SIG-M5 treated with dmso at 0.1 percent for 504 hours (cell line): ENCODE measurements at regions not wholly inside any gene's neighbourhood (a gene's known extent, or its start where the extent isn't known, plus 50 kb on each side); places are given as distances from the start of the nearest gene placed in this dataset.

Source experiments
- DNase-seq: peaks from one replicate; lab custom pipeline; 2025; ENCODE audit not compliant: unreplicated experiment; lab: John Stamatoyannopoulos, UW

- DNase-seq: peak; percentile 35
These were observed 648.5 kb upstream of the RBFOX1 start for GRCh38 chr16:6684076-6684673.

- DNase-seq: peak; percentile 0
These were observed 650.4 kb upstream of the RBFOX1 start for GRCh38 chr16:6682142-6682811.

DNA sequence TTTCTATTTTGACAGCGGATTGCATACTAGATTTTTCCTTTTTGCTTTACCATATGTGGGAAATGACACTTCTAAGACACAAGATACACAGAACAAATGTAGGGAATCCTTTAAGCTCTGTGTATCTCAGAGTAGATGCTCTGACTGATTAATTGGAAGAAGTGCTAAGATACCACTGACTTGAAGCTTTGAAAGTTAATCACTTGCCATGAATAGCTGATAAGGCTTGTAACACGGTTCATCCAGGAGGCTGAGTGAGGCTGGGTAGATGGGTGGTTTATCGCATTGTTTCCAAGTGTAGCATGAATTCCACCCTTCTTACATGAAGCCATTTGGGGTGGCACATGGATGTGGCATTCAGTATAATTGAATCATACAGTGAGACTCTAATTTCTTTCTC, 654.1 kb upstream of the RBFOX1 start:
- DNase-seq: no peak

DNA sequence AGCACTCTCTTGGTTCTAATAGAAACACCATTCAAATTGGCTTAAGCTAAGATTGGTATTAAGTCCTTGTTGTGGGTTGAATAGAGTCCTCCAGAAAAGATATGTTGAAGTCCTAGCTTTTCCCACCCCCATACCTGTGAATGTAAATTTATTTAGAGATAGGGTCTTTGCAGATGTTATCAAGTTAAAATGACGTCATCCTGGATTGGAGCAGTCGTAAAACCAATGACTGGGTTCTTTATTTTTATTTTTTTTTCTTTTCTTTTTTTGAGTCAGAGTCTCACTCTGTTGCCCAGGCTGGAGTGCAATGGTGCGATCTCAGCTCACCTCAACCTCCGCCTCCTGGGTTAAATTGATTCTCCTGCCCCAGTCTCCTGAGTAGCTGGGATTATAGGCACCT, 658.6 kb upstream of the RBFOX1 start:
- no peak for DNase-seq

DNA sequence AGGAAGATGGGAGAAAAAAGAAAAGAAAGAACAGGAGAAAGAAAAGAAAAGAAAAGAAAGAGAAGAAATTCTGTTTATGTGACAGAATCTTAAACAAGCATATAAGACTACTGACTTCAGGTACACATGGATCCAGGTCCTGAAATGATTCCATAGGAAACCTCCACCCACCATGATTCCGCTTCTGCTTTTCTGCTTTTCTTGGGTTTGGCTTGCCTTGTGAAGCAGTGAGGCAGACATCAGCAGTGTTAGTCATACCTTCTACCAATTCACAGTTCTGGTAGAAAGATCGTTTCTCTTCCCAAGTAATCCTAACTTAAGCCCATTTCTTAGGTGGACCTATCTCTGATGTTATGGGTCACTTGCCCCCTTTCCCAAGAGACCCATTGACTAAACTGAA, 660.1 kb upstream of the RBFOX1 start:
- no peak for DNase-seq

DNA sequence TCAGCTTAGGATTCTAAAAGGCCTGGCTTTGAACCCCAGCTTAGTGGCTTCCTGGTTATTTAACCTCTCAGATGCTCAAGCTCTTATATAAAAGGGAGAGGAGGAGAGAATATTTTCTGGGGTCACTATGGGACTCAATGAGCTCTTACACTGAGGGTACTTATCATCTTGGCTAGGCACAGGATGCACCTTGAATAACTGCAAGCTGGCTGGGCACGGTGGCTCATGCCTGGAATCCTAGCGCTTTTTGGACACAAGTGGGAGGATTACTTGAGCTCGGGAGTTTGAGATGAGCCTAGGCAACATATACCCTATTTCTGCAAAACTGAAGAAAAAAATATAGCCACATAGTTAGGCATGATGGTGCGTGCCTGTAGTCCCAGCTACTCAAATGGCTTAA, 665.3 kb upstream of the RBFOX1 start:
- DNase-seq: no peak

DNA sequence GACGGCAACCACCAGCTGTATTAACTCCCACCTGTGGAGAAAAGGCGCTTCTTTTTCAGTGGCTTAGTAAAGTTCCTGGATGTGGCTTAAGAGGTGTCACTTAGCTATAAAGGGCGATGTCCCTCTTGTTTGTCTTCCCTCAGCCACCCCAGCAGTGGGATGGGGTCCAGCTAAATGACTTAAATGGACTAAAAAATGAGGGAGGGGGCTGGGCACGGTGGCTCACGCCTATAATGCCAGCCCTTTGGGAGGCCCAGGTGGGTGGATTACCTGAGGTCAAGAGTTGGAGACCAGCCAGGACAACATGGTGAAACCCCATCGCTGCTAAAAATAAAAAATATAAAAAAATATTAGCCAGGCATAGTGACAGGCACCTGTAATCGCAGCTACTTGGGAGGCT, 667.5 kb upstream of the RBFOX1 start:
- DNase-seq: no peak

DNA sequence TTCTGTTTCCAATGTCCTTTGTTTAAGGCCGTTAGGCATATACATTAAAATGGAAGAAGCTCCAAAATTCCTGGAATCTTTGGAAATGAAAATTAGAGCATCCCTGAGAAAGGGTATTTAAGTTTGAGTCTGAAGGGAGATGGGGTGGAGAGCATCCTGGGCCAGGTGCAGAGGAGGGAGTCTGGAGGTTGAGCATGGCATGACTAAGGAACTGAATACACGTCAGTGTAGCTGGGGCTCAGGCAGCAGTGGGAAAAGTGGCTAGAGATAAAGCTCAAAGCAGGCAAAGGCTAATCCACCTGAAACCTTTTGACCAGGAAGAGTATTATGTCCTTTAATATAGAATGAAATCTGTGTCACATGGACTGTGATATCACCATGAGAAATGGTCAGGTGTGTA, 669.0 kb upstream of the RBFOX1 start:
- DNase-seq: no peak

GRCh38 chr16:6656760-6657159, 675.9 kb upstream of the RBFOX1 start:
- DNase-seq: no peak

GRCh38 chr16:6646891-6647290, 685.8 kb upstream of the RBFOX1 start:
- DNase-seq: no peak

GRCh38 chr16:6645768-6646568, 686.7 kb upstream of the RBFOX1 start:
- DNase-seq: no peak

DNA sequence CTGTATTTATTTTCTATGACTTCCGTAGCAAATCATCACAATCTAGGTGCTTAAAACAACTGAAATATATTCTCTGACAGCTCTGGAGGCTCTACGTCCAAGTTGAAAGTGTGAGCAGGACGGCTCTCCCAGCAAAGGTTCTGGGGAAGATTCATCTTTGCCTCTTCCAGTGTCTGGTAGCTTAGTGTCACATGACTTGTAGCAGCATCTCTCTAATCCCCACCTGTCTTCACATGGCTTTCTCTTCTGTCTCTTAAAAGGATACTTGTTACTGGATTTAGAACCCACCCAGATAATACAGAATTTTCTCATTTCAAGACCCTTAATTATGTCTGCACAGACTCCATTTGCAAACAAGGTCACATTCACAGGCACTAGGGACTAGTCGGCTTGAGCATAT, 687.7 kb upstream of the RBFOX1 start:
- no peak for DNase-seq

GRCh38 chr16:6643080-6643686, 689.5 kb upstream of the RBFOX1 start:
- DNase-seq: peak; percentile 30

DNA sequence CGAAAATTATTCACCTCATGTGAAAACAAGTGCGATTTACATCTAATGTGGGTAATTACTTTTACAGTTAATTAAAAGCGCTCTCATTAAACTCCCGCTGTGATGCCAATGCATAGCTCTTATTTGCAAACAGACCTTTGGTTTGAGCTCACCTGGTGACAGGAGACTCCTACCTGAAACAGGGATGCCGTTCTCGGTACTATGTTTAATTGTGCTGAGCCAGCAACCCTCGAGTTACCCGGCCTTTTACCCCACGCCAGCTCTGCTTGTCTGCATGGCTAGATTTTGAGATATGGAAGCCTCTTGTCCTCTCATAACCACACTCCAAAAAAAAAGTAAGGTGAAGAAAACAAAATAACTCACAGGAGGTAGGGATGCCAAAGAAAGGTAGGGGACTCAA, 690.4 kb upstream of the RBFOX1 start:
- DNase-seq: no peak

DNA sequence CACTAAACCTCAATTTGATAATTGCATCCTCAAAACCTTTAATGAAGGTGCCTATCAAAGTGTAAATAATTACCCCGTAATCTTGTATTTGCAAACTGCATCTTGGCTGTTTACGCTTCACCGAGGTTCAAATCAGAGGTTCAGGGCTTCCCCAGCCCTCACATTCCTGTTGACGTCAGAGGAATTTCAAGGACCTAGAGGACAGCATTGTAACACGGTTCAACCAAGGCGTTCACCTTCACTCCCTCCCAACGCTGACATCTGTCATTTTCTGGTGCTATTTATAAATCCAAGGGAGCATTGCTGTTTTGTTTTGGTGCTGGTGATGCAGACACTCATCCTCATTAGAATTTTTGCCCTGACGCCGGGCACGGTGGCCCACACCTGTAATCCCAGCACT, 691.6 kb upstream of the RBFOX1 start:
- no peak for DNase-seq

GRCh38 chr16:6636457-6636856, 696.2 kb upstream of the RBFOX1 start:
- no peak for DNase-seq

DNA sequence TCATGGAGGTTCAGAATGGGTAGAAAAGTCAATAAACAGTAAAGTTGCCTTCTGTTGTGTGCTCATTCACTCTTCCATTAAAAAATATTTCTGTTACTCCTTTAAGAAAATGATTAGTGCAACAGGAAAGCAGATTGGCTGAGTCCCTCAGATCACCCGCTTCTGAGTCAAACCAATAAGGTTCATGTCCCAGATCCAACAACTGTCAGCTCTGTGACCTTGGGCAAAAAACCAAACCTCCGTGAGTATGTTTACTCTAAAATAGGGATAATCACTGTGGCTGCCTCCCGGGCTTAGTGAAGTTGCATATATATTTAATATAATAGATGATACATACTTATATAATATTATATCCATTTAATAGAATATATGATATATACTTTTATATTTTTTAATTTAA, 698.5 kb upstream of the RBFOX1 start:
- no peak for DNase-seq

GRCh38 chr16:6633456-6633855, 699.2 kb upstream of the RBFOX1 start:
- no peak for DNase-seq

DNA sequence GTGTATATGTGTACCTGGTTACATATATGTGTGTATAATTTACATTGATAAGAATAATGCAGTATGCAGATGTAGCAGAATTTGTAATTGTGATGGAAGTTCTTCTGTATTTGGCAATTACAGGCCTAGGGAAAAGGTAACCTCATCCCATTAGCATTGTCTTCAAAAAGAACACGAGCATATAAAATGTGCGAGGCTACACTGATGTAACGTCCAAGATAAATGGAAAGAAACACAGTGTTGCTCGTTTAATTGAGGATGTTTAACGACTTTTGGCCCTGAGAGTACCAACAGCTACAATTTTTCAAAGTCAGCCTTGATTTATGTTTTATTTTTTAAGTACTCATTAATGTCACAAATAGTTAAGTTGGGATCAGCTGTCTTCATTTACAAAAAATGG, 703.5 kb upstream of the RBFOX1 start:
- no peak for DNase-seq

- DNase-seq: no peak
These were observed 707.0 kb upstream of the RBFOX1 start for GRCh38 chr16:6625606-6626005.

- no peak for DNase-seq
These were observed 713.8 kb upstream of the RBFOX1 start for GRCh38 chr16:6618874-6619273.

GRCh38 chr16:6616746-6617145, 715.9 kb upstream of the RBFOX1 start:
- no peak for DNase-seq
